HG03280 (cell line): ENCODE measurements at regions not wholly inside any gene's neighbourhood (a gene's known extent, or its start where the extent isn't known, plus 50 kb on each side); places are given as distances from the start of the nearest gene placed in this dataset.
A peak's percentile ranks its signal among the peaks of the same experiment; 100 is the strongest.

Source experiments
- ATAC-seq: cut with Tn5 transposase; IDR thresholded peaks from one replicate; pipeline ENCODE4 v1.9.1; 2021; ENCODE audit warnings: mild to moderate bottlenecking, moderate library complexity; ENCODE audit not compliant: unreplicated experiment

DNA sequence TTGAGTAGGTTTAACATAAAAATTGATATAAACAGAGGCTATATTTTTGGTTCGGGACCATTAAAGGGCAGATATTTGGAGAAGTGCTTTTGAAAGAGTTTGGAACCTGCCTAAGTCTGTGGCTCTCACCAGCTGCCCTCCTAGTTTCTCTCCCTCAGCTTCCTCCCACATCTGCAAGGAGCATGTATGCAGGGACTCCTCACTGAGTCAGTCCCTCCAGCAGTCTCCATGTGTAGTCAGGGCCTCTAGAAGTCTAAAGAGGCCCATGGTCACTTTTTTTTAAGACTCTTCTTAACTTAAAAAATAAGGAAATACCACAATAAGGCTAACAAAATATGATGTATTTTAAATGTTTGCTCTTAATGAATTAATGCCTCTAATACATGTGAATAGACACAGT, 220.0 kb upstream of the TANK start:
- no peak for ATAC-seq

DNA sequence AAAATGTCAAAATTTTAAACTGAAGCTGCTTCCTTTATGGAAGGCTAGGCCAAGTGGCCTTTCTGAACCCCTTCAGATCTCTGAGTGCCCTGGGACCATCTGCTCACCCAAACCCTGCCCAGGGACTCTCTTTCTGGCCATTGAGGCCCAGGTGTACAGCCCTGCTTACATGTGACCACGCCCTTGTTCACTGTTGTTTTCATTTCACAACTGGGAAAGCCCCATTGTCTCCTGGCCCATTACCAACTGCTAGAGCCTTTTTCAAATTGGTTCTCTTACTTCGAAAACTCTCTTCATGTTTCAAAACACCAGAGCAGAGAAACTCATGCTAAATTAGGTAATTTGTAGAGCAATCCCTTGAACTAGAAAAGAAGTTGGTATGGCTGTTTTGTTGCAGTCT, 219.5 kb upstream of the TANK start:
- ATAC-seq, result peak; percentile 59

DNA sequence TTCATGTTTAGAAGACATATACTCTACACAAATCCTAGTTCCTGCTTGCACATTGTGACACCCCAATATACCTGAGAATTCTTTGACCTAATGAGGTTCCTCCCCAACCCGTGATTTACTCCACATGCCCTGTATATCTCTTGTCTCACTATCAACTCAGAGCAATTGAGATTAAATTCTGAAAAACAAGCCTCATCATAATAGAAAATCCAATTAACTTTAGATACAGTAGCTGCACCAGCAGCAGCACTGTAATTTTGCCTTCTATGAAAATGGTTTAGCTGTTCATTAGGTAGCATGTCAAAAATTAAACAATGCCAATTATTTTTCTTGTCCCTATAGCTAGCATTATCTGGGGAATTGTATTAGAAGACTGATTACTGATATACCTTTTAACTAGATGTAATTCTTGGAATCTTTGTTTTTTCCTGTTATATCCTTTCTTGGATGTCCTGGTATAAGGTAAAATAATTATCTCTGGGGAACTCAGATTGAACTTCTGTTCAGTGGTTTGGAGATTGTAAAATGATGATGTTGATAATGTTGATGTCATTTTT, 218.9 kb upstream of the TANK start:
- ATAC-seq, result no peak

DNA sequence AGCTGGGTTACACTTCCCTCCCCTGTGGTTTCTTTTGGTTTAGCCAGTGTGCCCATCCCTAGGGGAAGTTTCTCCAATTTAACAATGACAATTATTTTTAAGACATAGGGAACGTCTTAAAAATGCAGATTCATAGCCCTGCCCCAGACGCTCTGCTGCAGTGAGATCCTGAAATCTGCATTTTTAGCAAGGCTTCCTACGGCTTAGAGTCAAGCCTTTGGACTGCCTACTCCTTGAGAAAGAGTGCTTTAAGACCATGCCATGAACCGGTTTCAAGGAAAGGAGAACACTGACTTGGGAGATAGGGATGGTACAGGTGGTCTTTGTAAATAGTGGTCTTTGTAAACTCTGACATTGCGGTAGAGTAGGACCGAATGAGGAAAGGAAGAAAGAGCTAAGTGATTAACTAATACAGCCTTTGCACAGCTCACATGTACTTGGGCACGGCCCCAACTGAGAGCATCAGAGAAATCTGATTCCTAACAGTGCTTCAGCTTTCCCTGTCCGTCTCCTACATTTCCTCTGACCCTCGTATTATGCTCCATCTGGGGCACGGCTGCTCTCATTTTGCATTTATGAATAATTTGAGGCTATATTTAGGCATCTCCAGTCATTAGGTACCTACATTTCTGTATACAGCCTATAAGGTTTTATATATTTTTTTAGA, 217.6 kb upstream of the TANK start:
- no peak for ATAC-seq

DNA sequence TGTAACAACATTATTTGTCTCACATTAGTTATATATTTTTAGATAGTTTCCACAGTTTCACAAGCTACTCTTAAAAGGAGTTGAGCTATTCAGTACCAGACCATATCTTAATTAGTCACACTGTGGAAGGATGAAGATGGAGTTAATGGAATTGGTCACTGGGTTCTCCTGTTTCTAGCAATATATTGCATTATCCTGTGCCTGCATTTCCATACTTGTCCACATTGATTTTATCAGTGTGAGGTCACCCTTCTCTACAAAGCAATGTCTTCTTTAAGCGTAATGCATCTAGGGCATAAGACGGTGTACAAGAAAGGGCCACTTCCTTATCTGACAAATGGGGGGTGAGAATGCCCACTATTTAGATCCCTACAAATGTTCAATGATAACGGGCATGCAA, 216.8 kb upstream of the TANK start:
- ATAC-seq, result no peak

DNA sequence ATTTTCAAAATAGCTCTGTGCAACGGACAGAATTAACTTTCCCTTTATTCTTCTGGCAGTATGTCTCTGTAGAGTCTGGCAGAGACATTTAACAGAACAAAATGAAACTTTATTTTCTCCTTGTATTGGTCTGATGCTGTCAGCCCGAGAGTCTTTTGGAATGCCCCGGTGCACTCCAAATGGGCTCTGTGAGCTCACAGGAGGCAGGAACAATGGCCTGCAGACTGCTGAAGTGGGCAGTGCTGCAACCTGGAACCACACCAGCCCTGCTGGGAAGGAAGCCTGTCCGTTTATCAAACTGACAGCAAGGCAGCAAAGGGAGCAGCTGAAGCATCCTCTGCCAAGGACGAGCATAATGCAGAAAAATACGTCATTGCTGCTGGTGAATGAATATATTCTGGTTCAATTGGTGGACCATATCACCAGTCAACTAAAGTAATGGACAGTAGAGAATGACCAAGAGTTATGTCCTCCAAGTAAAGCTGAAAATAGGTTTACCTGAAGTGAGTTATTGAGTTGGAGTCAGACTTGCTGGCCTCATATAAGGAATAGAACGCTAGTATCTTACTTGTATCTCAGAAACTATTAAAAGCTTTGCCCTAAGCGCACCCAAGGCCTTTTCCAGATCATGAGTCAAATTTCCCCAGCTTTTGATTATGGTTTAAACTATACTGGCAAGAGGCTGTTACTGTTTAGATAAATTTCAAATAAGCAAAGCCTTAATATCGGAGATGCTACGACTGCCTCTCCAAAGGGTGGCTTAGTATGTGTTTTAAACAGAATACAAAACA, 207.6 kb upstream of the TANK start:
- ATAC-seq, result no peak

DNA sequence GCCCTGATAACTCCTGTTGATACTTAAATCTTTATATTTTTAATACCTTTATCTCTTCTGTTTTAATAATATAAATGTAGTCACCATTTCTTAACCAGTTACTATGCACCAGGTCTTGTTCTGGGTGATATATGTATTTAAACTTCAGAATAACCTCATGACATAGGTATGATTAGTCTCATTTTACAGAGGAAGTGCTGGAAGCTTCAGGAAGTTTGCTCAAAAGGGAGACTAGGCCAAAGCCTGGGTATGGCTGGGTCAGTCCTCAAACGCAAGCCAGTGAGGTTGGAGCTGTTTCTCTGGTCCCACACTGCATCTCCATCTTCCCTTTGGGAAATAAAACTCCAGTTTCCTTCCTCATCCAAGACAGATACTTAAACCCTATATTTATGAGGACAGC, 204.7 kb upstream of the TANK start:
- no peak for ATAC-seq

DNA sequence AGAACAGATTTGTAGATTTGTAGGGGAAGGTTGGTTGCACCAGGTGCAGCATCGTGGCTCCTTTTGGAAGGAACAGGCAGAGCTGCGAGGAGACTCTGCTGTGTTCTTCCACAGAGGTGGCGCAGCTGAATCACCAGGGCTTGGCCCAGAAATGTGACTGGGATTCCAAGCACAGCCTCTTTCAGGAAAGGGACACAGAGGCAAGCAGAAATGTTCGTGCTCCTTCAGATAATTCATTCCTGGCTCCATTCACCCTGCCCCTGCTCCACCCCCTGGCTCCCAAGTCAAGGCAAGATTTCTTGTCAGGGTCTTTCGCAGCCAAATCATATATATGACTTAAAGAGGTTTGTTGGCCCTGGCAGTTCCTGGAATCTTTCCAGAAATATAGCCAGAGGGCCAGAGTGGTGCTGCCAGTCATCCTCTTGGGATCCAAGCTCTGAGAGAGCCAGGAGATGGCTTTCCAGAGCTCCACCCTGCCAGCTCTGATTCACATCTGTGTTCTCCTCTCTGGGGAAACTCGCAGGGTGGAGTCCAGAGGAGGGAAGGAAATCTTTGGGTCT, 203.9 kb upstream of the TANK start:
- no peak for ATAC-seq

DNA sequence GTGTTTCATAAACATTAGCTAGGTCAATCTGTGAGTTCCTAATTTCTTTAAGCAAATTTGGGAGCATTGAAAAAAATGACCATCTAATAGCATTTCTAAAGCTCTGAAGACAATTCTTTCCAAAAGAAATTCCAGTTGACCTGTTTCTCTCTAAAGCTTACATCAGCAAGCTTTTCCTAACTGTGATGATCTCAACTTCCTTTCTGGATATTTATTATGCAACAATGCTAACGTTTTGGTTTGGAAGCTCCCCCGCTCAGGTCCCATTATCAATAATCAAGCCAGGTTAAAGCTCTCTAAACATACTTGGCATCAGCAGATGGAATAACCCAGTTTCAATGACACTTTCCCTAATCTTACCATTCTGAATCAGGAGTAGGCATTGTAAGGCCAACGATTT, 196.3 kb upstream of the TANK start:
- no peak for ATAC-seq

DNA sequence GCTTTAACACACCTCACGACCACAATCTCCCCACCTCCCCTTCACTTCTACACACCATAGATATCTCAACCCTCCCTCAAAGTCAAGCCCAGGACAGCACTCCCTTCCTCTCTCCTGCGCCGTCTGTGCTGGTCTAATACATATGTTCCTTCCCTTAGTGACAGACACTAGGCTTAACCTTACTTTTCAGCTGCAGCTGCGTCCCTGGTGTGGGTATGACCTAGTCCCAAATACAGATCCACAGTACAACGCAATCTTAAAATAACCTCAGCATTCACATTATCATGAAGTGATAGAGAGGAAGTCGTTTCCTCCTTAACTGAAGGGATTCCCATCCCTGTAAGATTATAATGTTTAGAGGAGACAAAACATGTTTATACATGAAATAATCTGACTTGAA, 192.7 kb upstream of the TANK start:
- no peak for ATAC-seq

DNA sequence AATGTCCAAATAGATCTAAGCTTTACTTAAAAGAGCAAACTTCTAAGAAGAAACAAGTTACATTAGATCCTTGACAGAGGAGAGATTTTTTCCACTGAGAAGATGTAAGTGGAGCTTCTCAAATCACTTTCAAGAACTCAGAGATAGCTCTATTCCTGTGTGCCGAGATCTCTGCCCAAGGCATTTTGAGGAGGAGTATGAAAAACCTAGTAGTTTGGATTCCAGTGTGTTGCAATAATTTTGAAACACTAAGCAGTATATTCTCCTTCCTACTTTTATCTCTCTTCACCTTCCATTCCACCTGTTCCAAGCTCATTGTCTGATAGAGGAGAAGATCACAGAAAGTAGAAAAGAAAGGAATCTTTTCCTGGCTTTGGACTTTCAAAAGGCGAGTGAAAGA, 192.0 kb upstream of the TANK start:
- ATAC-seq, result no peak

DNA sequence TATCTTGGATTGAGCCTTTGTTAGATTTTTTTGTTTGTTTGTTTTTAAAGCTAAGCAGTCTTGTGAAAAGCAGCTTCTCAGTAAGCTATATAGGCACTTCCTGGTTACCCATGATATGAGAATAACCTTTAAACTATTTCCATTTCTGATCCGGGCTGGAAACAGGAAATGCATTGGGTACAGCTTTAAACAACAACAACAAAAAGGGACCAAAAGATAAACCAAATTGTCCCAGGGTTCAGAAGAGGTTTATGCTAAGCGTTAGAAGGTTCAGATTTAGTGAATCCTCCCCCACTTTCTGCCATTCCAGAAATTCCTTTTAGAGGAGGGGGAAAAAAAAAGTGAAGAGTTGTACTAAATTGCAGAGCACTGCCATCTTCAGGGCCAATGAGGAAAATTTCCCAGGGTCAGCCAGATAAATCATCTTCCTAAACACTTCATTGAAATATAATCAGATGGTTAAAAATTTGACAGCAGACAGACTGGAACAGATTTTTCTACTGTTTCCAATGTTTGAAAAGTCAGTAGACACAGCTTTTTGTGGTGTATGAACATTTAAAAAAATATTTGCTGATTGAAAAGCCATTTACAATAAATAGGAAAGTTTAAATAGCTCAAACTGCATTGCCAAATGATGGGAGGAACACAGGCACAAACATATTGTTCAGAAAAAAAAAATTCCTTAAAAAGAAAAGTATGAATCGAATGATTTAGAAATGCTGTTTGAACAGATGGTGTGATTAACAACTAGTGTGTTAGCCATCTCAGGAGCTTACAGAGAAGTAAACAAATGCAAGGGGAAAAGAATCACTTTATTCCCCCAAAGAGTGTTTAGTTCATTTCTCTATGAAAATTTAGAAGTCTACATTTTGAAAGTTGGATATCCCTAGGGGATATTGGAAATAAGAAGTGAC, 189.9 kb upstream of the TANK start:
- no peak for ATAC-seq

DNA sequence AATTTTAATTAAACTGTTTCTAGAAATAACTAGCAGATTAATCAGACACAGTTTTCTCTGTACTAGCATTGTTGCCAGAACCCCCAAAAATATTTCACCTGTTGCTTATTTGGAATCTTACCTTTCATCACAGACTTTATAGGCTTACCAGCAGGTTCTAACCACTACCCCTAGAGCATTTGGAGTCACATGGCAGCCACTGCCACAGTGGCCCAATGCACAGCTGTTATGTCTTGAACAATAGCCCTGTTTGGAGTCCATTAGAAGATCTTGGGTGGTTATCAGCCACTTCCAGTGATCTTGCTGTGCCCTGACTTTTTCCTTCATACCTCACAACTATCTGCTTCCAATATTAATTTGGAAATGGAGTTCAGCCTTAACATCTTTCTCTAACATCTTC, 186.2 kb upstream of the TANK start:
- ATAC-seq, result no peak

DNA sequence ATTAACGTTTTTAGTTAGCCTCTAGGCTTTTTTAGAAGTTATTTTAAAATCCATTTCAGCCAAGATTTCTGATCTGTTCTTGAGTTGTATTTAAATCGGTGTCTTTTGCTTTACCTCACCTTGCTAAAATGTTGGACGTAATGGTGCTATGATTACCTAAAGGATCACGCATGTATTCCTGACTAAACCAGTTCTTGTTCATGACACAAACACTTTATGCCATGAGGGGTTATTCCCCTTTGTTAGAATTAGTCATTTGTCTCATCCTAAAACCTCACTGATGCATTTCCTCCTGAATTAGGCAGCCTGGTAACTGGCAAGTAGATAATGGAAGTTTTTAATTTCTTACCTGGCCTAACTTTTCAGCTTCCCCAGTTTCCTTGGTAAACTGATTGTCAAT, 185.4 kb upstream of the TANK start:
- no peak for ATAC-seq

DNA sequence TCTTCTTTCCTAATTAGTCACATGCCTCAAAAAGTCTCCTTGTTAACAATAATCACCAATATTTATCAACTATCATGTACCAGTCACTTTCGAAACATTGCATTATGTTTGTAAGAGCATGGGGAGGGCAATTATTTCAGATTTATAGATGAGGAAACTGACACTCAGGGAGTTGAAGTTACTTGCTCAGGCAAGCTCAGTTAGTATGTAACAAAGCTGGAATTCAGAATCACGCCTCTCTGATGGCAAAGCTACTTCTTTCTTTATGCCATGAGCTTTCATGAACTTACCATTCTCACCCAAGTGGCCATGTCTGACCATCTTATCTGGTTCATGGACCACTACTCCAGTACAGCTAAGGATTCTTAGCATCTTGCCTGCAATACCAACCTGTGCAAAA, 183.4 kb upstream of the TANK start:
- no peak for ATAC-seq

DNA sequence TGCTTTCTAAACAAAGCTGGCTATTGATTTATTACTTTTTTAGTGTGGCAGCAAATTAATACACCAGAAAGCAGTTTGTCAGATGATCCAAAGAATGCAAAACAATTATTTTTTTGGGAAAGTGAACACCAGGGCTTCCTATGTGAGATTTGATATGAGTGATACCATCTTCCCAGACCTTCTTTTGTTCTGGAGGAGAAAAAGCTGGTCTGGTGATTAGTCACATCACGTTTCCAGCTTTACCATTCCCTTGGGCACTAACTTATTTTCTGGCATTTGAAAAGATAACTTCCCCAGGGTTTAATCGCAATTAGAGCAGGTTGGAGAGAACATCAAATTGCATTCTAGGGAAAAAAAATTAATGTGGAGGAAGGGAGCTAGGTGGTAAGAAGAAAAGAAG, 182.9 kb upstream of the TANK start:
- ATAC-seq, result no peak

DNA sequence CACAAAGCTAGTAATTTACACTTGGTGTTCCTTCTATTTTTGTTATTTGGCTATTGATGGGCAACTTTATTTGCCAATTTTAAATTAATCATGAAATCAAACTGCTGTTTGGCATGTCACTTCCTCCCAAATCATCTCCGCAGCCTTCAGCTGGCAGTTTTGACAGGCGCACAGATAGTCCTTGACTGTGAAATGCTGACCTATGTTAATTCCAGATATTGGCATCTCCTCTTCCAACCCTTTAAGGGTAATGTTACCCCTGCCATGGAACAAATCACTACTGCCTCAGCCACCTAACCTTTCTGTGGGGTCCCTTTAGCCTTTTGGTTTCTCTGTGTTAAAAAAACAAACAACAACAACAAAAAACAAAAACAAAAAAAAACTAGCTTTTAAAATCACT, 182.4 kb upstream of the TANK start:
- ATAC-seq, result no peak

DNA sequence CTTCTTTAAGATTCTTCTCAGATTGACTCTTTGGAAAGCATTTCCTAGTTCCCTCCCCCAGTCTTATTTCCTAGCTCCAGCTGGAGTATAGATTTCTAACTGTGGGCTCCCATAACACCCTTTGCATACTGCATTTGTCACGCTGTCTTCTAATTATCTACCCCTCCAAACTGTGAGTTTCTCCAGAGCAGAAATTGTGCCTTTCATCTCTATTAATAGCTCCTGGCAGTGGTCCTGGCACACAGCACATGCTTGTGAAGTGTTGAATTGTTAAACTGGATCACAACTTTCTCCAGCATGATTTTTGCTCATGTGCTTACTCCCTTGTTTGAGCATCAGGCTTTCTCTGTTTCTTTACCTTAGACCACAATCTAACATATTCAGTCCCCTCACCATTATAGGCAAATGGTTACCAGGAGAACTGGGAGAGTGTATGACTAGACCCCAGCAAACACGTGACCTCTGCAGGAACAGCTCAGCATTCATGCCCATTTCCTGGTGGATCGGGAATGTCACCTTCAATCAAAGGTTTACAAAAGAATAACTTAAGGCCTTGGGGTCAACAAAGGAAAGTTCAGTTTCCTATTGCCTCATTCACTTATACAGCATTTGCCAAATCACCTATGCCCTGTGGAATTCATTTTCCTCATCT, 175.7 kb upstream of the TANK start:
- no peak for ATAC-seq

DNA sequence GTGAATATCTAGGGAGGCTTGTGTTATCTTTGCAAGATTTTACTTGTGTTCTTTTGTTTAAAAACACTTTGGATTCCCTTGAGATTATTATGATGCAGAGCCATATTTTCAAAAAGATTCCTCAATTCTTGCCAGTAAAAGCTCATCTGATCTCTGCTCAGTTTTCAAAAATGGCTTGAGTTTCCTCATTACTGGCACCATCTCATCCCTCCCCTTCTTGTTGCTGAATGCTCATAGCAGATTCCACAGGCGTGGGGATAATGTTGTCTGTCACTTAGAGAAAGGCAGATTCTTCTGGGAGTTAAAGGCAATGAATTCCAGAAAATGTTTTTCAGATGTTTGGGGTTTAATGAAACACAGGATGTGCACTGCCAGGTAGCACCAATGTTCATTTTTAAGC, 170.4 kb upstream of the TANK start:
- no peak for ATAC-seq

DNA sequence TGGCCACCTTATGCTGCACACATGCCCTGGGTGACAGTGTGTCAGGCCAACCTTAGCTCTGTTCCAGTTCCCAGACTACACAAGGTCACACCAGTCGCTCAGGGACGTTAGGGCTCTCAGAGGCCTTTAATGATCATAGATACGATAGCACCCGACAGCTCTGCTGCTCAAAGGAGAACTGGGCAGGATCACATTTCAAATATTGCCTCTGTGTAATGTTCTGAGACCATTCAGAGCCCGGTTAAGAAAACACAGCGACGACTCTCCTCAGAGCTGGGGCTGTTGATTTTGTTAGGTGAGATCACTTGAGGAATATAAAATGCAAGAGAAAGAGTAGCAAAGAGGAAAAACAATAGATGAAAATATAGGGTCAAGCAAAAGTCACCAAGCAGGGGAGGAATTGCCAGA, 166.6 kb upstream of the TANK start:
- ATAC-seq, result no peak
